ENCODE measurements at regions not wholly inside any gene's neighbourhood (a gene's known extent, or its start where the extent isn't known, plus 50 kb on each side); places are given as distances from the start of the nearest gene placed in this dataset.

GRCh38 chr5:158499892-158500418, 599.8 kb downstream of the EBF1 start:
- no peak for TF ChIP-seq POLR2A (IDR thresholded peaks at IDR 0.05)
- no peak for TF ChIP-seq CTCF (IDR thresholded peaks at IDR 0.05 in 4 of 5, conservative IDR thresholded peaks at IDR 0.05 in 1 of 5)

All from gastrocnemius medialis (tissue), 4 donors.